RPMI7951 (cell line): ENCODE measurements at regions not wholly inside any gene's neighbourhood (a gene's known extent, or its start where the extent isn't known, plus 50 kb on each side); places are given as distances from the start of the nearest gene placed in this dataset.
"Not testable (repeated sequence)": the region's sequence is repeated elsewhere in the genome, so short reads cannot be mapped to it uniquely, and the experiment has no call there.

Experiments
- DNase-seq: peaks from one replicate; pipeline ENCODE4 v3.0.0-alpha.2; 2012; ENCODE audit warnings: low read depth

DNA sequence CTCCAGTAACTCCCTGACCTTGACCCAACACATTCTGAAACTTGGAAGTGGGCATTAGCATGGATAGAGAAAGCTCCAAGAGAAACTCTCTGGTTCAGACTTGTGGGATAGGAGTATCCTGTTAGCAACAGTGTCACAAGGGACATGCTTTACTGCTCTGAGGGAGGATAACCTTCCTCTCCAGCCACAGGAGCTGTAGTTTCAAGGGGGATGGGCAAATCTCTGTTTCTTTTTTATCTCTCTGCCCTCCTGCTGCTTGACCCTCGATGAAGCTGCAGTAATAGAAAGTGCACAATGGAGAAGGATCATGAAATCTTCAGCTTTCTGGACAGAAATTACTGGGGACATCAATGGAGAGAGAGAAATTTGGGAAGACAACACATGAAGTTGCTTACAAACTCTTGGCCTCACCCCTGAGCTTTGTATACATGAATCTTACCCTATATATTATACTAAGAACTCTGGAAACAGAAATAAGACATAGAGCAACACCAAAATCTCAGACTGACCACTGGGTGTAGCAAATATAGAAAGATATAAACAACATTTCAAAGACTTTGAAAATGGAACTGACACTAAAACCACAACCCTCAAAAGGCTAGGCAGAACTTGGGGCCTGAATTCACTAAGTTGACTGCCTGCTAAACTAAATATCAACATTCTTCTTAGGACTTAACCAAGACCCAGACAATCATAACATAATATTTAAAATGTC lies 471.0 kb upstream of the MEF2C start:
- no peak for DNase-seq

DNA sequence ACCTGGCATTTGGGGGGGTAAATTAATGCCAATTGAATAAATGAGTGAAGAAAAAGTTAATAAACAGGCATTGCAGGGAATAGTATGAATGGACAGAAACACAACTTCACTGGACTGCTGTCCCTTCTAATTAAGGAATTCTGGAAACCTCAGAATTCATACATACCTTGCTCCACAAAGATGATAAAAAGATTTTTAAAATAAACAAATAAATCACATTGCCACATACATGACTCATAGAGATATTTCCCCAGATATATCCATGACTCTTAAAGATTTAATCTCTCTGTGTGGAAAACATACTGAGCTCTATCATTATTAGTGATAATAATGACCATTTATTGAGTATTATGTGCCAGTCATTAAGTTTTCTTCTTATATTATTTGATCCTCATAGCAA lies 469.0 kb upstream of the MEF2C start:
- DNase-seq = no peak

- peak; percentile 68 for DNase-seq
These were observed 468.2 kb upstream of the MEF2C start for GRCh38 chr5:89351222-89351621.

GRCh38 chr5:89350684-89351083 lies 467.7 kb upstream of the MEF2C start:
- no peak for DNase-seq

DNA sequence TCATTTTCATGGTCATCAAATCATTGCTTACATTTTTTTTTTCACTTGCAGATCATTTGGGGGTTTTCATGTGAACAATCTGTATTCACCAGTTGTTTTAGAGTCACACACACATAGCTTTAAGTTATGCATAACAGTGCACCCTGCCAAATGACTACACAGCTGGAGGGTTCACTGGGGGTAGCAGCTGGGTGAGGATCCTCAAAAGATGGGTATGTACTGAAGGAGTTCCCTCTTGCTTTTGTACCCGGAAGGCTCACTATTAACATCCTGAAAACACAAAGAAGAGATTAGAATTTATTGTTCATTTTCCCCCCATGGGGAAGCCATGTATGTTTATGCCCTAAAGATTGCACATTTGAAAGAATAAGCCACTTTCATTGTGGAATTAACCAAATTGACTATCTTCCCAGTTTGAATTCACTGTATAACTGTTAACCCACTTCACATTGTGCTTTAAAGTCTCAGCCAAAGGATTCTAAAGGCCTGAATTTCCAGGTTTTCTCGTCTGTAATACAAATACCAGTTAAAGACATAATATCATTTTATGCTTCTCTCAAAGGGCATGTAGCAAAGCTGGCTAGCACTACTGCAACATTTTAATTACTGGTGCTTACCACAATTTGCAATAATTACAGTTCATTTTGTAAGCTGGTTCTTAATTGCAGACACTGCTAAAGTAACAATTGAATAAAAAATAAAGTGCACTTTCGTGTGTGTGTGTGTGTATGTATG lies 466.4 kb upstream of the MEF2C start:
- DNase-seq = no peak

DNA sequence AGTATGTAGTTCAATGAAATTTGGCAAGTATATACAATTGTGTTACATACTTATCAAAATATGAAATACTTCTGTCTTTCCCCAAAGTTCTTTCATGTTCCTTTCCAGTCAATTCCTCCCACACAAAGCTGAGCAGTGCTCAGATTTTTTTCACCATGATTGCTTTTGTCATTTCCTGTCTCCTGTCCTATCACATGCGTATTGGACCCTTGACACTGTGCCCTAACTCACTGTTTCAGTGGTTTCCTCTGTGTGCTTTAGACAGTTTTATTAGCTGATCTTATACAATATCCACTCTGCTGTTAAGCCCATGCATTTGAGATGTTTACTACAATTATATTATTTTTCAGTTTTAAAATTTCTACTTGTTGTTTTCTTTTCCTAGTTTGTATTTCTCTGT lies 463.6 kb upstream of the MEF2C start:
- no peak for DNase-seq

DNA sequence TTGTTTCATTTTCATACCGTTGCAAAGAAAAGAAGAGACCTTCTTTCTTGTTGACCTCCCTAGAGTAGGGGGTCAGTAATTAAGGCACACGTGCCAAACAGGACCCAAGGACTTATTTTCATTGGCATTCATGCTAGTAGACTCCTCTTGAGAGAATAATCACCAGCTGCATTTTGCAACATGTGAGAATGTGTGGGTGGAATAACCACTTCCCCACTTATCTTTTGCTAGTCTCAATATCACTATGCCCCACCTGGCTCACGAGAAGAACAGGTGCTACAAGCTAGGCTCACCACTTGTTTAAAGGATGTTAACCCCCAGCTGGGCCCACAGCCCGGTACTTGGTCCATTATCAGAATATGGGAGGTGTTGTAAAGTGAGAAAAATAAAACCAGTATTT lies 460.7 kb upstream of the MEF2C start:
- DNase-seq = no peak

GRCh38 chr5:89342106-89342876 lies 459.3 kb upstream of the MEF2C start:
- DNase-seq = peak; percentile 81

DNA sequence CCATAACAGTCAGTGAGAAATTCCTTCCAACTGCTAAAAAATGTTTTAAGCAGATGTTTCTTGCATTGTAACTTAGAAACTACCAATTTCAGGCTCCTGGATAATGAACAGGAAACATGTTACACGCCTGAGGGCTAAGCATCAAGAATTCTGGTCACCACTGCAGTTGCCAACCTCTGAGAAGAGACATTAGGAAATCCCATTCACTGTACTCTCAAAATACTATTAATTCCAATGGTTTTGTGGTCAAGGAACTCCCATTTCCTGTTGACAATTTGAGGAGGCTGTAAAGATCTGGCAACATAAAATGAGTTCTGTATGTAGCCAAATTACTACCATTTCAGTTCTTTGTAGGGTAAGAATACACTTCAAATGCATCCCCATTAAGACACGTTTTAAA lies 456.0 kb upstream of the MEF2C start:
- DNase-seq = peak; percentile 90

DNA sequence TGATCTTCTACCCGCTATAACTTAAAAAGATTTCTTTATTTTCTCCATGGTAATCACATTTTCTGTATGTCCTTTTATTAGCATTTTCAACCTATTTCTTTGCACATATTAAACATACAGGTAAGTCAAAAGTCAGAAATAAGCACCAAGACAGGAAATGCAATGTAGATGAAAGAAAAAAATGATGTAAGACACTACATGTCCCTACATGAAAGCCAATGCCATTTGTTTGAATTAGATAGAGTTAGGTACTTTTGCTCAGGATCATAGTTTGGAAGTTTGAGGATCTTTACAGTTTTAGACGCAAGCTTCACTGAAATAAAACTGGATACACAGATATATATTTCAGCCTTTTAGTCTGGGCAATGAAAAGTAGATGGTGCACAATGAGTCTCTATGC lies 453.1 kb upstream of the MEF2C start:
- no peak for DNase-seq

- no peak for DNase-seq
These were observed 447.2 kb upstream of the MEF2C start for GRCh38 chr5:89330140-89330539.

DNA sequence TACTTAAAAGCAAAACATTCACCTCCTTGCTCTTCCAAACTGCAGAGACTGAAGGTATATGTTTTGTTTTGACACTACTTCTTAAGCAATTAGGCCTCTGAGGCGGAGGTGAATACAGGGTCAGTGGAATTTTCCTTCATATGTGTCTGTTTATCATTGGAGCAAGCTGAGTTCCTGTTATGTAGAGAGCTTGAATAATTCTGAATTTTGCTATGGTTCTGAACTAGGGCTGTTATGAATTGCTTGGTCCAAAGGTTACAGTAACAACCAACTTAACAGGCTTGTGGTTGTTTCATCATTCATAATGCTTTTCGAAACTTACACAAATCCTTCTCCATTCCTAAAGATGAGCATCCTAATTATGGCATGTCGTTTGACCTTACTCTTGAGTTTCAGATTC lies 444.6 kb upstream of the MEF2C start:
- DNase-seq = no peak

GRCh38 chr5:89324990-89325389 lies 442.0 kb upstream of the MEF2C start:
- DNase-seq = no peak

DNA sequence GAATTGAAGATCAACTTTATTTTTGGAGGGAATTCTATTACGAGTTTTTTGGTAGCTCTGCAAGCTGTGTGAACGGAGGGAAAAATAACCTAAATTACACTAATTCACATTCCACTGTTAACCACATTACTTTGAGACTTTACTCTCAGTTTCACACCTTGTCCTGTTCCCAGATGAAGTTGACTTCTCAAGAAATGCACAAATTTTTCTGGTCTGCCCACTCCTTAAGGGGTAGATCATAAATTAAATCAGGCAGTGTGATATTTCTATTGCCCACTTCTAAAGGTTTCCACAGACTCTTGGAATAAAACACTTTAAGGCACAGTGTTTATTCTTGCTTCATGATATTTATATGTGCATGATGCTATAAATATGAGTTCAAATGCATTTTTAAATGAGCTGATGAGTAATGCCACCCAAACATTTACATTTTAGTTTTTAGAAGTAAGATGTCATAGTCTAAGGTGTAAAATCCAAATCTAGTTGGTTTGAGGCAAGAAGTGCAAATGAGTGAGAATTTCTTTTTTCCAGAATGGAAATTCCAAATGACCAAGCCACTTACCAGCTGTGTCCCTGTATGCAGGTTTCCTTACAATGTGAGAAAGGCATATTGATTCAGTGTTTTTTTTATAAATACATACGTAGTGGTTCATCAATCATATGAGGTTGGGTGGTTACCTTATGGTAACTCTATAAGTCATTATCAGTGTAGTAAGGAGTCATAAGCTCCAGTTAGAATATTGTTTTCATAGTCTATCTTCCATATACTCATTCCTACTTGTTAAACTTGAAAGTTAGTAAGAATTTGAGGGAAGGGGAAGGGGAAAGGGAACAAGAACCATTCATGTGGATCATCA lies 437.7 kb upstream of the MEF2C start:
- DNase-seq = no peak

DNA sequence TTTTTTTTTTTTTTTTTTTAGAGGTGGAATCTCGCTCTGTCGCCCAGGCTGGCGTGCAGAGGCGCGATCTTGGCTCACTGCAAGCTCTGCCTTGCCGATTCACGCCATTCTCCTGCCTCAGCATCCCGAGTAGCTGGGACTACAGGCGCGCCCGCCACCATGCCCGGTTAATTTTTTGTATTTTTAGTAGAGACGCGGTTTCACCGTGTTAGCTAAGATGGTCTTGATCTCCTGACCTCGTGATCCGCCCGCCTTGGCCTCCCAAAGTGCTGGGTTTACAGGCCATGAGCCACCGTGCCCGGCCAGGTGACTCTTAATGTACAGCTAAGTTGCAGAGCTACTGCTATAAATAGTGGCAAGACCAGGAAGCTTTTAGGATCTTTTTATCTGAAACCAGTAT lies 434.9 kb upstream of the MEF2C start:
- DNase-seq = not testable (repeated sequence)

GRCh38 chr5:89315286-89316100 lies 432.5 kb upstream of the MEF2C start:
- DNase-seq = no peak

DNA sequence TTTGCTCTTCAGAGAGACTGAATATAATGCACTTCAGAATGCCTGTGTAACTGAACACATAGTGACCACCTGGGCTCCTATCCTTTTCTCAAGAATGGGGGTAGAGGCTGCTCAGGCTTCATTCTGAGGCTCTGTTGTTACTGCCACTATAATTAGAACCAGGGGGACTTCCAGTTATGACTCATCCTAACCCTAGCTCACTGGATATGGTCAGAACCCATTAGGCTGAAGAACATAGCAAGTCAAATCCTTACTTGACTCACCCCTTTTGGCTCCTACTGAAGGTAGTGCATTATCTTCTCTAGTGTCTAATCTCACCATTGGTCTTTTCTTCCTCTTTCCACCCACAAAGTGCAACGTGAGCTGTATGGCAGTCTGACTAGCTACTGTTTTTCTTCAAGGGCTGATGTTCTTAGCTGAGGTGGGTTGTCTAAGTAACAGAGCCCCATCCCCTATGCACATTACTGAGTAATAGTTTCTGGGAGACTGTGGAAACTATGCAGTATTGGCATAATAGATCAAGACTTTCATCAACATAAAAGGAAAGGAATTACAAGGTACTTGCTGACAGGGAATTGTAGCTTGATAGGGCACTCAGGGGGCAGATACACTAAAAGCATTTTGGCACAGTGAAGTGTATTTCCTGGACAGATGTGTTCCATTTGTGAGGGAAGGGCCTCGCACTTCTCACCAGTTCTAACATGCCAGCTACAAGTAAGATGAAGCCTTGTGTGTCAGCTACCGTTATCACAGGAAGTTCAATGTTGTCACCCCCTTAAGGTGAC lies 431.0 kb upstream of the MEF2C start:
- peak; percentile 95 for DNase-seq

- DNase-seq = peak; percentile 86
These were observed 430.1 kb upstream of the MEF2C start for GRCh38 chr5:89313044-89313443.

GRCh38 chr5:89309268-89309667 lies 426.3 kb upstream of the MEF2C start:
- no peak for DNase-seq

GRCh38 chr5:89308606-89309040 lies 425.6 kb upstream of the MEF2C start:
- no peak for DNase-seq
